ENCODE measurements at regions not wholly inside any gene's neighbourhood (a gene's known extent, or its start where the extent isn't known, plus 50 kb on each side); places are given as distances from the start of the nearest gene placed in this dataset.

- TF ChIP-seq CTCF (IDR thresholded peaks at IDR 0.05), result no peak
- TF ChIP-seq POLR2A (IDR thresholded peaks at IDR 0.05), result no peak
- TF ChIP-seq POLR2AphosphoS5 (IDR thresholded peaks at IDR 0.05), result no peak
- no peak for TF ChIP-seq EP300 (IDR thresholded peaks at IDR 0.05)
Observed at GRCh38 chr7:84578825-84579224, 384.2 kb upstream of the SEMA3A start.
